WI38 (cell line): ENCODE measurements at regions not wholly inside any gene's neighbourhood (a gene's known extent, or its start where the extent isn't known, plus 50 kb on each side); places are given as distances from the start of the nearest gene placed in this dataset.

Source experiments
- H3K4me3 ChIP-seq: 2 replicates; pipeline ENCODE4 v1.5.1; 2011; ENCODE audit warnings: low read depth, mild to moderate bottlenecking, control low read depth, low read length
- TF ChIP-seq, protein P1 (sequence below): IDR thresholded peaks from 2 replicates; pipeline ENCODE4 v1.5.1; 2012; ENCODE audit warnings: low read depth, mild to moderate bottlenecking, control low read depth, low read length

DNA sequence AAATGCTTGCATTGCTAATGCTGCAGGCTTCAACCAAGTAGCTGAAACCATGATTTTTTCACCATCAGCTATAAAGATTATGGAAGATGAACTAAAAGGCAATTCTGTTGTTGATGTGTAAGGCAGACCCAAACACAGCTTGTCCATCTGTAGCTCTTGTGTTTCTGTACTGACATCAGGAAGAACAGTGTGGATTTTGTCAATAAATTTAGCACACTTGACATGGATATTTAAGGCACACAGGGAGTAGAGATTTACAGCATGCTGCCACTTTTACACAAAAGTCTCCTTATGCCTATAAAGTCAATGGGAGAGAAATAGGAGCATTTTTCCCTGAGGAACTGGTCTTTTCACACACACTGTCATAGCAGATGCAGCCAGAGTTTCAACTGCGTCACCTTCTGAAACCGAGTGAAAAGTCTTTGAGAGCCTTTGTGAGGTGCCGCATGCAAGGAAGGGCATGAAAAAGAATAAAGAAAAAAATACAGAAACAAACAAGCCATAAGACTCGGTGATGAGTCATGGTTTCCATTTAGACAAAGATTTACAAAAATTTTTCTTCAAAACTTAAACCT lies 261.4 kb upstream of the TFAP2D start:
- no peak overlapping the region for H3K4me3 ChIP-seq
- TF ChIP-seq, protein P1, sequence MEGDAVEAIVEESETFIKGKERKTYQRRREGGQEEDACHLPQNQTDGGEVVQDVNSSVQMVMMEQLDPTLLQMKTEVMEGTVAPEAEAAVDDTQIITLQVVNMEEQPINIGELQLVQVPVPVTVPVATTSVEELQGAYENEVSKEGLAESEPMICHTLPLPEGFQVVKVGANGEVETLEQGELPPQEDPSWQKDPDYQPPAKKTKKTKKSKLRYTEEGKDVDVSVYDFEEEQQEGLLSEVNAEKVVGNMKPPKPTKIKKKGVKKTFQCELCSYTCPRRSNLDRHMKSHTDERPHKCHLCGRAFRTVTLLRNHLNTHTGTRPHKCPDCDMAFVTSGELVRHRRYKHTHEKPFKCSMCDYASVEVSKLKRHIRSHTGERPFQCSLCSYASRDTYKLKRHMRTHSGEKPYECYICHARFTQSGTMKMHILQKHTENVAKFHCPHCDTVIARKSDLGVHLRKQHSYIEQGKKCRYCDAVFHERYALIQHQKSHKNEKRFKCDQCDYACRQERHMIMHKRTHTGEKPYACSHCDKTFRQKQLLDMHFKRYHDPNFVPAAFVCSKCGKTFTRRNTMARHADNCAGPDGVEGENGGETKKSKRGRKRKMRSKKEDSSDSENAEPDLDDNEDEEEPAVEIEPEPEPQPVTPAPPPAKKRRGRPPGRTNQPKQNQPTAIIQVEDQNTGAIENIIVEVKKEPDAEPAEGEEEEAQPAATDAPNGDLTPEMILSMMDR, result no peak

DNA sequence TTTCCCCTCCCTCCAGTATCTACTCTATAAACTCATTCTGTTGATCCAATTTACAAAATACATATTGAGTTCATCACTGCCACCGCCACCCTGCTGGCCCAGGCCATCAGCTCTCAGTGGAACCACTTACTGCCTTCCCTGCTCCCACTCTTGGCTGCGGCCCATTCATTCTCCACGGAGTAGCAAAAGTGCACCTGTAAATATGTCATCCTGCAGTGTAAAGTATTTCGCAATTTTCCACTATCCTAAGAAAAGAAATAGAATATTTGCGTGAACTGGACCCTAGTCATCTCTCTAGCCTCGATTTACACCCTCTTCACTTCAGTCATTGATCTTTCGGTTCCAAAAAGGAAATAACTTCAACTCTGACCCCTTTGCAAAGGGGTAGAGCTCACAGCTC lies 258.3 kb upstream of the TFAP2D start:
- H3K4me3 ChIP-seq, result no peak overlapping the region
- TF ChIP-seq, protein P1, result no peak

DNA sequence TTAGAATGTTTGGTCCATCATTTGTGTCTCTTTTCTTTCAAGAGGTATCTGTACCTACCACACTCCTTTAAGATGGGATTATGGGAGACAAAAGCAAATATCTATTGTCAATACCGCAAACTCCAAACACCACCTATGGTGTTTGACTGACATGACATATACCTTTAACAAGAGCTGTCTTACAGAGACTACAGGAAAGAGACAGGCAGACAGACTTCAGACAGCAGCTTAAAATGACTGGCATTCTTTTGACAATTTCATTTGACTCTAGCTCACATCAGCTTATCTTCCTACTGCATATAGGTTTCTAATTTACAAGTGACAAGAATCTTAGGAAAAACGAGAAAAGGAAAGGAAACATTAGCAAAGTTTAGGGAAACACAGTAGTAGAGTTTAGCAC lies 256.0 kb upstream of the TFAP2D start:
- TF ChIP-seq, protein P1, result no peak
- H3K4me3 ChIP-seq, result no peak overlapping the region

DNA sequence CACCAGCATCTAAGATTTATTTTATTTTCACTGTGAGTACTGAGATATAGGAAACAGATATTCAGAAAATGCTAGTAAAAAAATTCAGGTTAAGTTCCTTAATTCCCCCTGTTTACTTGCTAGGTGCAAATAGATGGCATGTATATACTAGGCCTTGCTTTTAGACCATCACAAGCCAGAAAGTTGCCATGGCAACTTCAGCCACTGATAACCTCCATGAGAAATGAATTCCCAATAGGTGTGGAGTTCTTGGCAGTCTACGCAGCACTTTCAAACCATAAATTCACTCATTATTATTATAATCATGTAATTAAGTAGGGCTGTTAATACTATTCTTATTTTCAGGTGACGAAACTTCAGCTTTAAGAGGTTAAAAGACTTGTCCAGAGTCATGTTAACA lies 251.6 kb upstream of the TFAP2D start:
- no peak overlapping the region for H3K4me3 ChIP-seq
- TF ChIP-seq, protein P1, result no peak

DNA sequence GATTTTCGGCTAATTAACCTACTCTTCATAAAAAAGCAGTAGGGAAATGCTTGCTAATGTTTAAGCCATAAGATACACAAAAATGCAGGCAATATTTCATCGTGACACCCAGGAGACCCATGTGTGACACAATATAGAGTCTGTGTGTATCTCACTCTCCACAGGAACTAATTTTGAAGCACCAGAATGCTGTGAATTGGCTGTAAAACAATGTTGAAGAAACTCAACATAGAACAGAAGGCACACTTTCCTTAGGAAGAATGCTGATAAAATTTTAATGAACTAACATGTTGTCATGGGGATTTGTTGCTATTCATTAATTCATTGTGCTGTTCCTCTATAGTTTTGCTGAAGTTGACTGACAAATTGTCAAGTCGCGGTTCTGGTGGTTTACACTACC lies 249.4 kb upstream of the TFAP2D start:
- H3K4me3 ChIP-seq, result no peak overlapping the region
- TF ChIP-seq, protein P1, result no peak

DNA sequence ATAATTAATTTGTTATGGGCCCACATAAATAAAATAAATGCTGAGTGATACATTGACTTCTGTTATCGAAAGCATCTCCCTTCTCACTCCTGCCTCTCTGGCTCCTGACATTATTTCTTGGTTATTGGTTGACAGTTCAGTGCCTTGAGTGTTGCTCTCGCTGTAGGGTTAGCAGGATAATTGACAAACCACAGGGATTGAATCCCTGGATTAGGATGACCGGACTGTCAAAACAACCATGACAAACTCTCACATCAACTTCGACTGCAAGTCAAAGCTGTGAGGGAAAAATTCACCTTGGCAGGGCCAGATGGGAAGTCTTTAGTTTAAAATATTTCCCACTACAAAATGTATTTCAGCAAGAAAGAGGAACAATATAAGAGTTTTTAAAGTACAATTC lies 245.4 kb upstream of the TFAP2D start:
- TF ChIP-seq, protein P1, result no peak

DNA sequence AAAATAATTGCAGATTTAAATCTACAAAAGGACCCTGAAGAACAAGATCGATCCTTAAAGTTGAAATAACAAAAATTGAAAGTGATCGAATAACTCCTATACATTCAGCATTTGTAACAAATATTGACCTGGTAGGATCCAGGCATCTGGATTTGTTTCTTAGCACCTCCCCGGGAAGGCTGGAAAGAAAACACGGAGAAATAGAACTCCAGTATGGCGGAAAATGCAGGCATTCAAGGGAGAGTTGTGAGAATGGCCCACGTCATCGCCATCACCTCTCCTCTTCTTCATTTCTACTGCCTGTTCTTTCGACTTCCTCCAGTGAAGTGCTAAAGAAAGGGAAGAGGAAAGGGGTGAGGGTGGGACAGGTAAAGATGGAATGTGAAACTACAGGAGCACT lies 242.3 kb upstream of the TFAP2D start:
- no peak overlapping the region for H3K4me3 ChIP-seq
- TF ChIP-seq, protein P1, result no peak

More for the DNA sequence above, 245.4 kb upstream of the TFAP2D start:
- H3K4me3 ChIP-seq, result no peak overlapping the region
